NCI-H2081 treated with DMSO at 0.1 percent for 48 hours (cell line): ENCODE measurements at regions not wholly inside any gene's neighbourhood (a gene's known extent, or its start where the extent isn't known, plus 50 kb on each side); places are given as distances from the start of the nearest gene placed in this dataset.

Experiments
- DNase-seq: peaks from one replicate; lab custom pipeline; 2025; lab: John Stamatoyannopoulos, UW

DNA sequence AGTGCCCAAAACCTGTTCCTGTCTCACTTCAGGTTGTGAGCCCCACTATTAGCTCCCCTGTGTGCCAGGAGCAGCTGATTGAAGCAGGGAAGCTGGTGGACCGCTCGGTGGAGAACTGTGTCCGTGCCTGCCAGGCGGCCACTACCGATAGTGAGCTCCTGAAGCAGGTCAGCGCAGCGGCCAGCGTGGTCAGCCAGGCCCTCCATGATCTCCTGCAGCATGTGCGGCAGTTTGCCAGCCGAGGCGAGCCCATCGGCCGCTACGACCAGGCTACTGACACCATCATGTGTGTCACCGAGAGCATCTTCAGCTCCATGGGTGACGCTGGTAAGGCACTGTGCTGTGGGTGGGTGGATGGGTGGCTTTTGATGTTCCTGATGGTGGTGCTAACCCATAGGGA, 334.1 kb upstream of the TPM1 start:
- no peak for DNase-seq

DNA sequence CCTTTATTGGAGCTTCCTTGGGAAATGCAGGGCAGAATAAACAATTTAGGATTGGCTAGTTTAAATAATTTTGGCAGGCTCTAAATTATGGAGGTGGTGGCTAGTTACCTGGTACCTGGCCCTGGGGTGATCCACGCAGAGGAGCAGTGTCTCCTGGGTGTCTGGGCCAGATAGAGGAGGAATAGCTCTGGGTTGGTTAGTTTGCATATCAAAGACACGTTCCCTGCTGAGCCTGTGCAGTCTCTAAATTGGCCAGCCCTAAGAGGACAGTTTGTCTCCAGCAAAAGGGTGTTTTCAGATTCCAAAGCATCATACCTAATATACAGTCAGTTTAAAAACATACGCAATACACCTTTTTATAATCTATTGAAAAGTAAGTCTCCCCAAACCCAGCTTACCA, 333.3 kb upstream of the TPM1 start:
- DNase-seq: no peak

DNA sequence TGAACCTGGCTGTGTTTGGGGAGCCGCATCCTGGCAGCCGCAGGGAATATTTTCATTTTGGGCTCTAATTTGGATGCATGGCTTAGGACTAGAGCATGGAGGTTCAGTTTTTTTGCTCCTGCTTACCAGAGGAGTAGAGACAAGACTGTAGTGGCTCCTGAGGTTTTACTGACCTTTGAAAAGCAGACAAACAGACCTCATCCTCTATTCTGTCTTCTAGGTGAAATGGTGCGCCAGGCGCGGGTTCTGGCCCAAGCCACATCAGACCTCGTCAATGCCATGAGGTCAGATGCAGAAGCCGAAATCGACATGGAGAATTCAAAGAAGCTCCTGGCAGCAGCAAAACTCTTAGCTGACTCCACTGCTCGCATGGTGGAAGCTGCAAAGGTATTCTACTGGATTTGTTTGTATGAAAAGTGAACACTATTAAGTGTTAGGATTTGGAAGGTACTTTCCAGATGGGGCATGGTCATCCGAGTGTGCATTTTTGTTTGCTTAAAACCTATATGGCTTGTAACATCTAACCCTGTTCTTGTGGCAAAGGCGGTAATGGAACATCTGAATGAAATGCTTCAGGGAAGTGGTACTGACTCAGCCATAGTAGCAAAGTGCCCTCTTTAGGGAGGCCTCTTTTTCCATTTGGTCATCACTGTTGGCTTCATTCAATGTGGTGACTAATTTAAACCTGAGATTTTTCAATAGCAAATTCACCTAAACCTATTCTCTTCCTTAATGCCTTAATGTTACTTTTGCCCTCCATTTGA, 330.7 kb upstream of the TPM1 start:
- DNase-seq: no peak

DNA sequence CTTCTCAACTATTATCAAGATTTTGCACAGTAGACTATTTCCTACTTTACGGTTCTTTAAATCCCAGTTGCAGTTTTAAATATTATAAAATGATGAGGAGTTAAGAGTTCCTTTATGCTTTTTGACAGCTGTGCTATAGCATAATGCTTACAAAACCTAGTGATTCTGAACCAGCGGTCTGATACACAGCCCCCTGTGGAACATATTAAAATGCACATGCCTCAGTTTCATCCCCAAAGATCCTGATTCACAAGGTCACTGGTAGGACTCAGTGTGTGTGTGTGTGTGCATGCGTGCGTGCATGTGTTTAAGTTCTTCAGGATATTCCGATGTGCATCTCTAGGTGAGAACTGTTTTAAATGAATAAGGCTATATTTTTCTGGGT, 330.1 kb upstream of the TPM1 start:
- DNase-seq: no peak

DNA sequence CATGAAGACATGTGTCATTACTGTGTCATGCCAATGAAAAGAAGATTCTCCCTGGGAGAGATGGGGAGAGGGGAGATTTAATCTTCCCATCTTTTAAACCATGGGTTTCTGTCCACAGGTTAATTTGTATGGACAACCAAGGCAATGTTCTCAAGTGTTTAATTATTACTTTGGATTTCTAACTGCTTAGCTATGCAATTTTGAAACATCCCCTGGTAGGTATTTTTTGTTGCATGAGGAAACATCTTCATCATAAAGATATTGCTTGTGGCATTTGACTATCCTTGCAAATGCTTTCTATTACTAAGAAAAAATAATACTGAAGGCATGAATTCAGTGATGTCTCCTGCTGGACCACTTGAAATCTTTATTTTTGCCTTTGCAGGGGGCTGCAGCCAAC, 326.6 kb upstream of the TPM1 start:
- no peak for DNase-seq

DNA sequence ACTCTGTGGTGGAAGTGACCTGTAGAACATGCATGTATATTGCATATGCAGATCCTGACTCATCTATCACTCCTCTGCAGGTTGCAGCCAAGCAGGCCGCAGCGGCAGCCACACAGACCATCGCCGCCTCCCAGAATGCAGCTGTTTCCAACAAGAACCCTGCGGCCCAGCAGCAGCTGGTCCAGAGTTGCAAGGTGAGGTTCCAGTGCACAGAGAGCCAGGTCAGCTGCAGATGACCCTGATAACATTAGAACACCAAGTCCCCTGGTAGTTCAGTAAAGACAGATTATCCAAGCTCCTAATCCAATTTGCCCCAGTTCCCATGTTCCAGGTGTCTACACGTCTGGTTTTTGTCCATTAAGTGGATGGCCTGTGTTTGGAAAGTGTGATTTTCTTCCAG, 325.1 kb upstream of the TPM1 start:
- DNase-seq: no peak

DNA sequence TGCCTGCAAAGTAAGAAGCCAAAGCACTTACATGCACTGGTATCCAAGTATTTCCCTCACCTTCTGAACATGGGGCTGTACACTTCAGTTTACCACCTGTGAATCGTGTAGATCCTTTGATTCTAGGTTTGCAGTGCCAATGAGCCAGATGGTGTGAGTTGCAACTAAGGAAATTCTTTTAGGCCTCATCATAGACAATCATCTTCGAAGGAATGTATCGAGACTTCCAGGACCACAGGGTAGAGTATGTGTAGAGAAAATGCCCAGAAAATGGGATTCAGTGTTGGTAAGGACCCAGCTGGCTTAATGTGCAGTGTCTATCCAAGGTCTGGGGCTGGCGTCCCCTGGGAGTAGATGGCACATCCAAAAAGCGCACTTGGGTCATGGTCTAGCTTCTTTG, 323.2 kb upstream of the TPM1 start:
- no peak for DNase-seq

DNA sequence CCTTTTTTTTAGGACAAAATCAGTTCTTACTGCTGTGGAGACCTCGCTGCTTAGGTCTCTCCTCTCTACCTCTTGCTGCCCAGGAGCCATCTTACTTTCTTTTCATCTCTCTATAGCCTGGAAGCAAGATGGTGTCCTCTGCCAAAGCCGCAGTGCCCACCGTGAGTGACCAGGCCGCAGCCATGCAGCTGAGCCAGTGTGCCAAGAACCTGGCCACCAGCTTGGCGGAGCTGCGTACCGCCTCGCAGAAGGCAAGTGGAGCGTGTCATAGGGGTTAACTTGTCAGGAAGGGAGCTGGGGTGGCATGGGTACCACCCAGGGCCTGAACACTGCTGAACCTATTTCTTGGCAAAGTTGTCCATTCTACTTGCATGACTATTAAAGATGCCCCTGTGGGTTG, 320.3 kb upstream of the TPM1 start:
- DNase-seq: no peak

DNA sequence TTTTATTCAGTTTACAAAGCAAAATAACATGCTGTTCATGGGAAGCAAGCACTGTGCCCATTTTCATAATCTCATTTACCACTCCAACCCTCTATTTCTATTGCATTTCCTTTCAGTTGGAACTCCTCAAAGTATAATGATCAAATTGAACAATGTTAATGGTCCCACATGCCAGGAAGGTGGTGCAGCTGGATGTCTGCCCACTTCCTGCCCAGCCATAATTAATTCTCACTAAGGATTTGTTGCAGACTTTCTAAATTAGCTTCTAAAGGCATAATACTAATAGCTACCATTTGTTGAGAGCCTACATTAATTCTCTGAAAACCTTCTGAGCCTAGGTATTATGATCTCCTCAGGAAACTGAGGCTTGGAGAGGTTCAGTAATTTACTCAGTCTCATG, 316.1 kb upstream of the TPM1 start:
- no peak for DNase-seq

DNA sequence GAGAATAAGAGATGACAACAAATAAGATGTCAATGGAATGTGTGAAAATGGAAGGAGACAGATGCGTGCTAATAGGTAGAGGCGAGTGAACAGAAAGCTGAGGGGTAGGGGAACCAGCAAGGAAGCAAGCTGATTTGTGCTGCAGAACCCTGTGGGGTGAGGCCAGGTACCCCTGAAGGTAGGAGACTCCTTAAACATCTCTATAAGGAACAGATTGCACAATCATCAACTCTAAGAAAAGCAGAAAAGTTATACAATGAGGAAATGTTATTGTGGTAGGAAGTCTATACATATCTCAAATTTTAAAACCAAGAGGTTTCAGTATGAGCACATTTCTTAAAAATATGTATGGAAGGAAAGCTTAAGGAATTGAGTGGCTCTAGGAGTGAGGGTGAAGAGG, 315.0 kb upstream of the TPM1 start:
- no peak for DNase-seq

DNA sequence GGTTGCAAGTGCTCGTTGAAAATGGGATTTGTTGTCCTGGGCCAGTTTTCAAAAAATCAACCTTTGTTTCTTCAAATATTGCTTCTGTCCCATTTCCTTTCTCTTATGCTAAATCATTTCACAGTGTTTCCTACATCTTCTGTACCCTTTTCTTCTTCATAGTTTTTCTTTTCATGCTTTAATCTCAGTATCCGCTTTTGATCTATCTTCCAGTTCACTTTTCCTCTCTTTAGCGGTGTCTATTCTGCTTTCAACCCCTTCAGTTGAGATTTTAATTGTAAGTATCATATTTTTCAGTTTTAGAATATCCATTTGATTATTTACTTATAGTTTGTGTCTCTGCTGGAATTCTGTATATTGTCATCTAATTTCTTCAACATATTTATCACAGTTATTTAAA, 311.7 kb upstream of the TPM1 start:
- no peak for DNase-seq

DNA sequence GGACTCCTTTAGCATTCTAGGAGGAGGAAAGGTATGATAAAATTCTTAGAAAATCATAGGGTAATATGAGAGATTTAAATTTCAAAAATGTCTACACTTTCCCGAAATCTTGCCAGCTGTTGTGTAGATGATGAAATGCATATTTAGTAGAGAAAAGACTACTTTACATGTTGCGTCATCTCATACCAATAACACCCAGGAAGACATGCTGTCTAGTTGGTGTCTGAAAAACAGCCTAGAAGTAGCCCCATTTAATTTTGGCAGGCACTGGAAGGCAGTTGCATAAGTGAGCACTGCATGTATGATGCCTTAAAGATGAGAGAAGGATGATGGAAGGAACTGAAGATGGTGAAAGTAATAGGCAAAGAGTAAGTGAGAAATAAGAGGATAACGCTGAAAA, 310.5 kb upstream of the TPM1 start:
- no peak for DNase-seq

DNA sequence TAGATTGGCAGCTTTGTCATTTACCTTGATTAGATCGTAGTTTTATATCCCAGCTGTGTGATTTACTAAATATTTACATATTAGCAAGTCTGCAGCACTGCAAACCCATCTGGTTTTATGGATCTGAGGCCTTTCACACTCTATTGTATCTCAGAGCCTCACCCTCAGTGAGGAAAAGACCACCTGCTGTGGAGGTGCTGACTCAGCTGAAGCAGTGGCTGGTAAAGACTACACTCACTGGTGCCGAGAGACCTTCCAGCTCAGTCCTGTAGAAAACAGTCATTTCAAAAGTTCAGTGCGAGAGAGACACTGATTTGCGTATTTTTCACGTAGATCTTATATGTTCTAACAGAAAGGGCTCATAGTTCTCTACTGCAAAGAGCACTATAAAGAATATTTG, 307.8 kb upstream of the TPM1 start:
- DNase-seq: no peak

DNA sequence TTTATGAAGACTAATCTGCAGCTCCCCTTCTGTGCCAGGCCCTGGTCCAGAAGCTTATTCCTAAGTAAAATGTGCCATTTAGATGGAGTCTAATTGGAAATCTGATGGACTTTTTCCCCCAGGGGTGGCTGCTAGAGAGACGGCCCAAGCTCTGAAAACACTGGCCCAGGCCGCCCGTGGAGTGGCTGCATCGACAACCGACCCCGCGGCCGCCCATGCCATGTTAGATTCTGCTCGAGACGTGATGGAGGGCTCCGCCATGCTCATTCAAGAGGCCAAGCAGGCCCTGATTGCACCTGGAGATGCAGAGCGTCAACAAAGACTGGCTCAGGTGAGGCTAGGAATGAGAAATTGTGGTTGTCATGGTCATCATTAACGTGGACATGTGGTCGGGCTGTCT, 305.8 kb upstream of the TPM1 start:
- no peak for DNase-seq

DNA sequence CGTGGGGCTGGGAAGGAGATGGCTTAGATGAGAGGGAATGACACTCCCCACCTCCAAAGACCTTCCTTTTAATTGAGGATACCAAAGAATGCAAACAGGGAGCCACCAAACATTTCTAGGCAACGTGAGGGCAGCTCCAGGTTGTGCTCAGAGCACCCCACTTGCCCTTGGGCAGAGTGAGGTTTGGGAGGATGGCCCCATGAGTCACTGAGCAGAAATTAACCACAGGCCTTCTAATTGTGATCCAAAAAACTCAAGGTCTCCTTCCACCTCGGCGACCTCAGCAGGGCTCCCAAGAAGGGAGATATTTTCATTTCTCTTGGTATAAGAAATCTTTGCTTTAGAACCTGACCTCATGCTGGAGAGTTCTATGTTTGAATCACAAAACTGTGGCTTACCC, 305.0 kb upstream of the TPM1 start:
- DNase-seq: no peak

DNA sequence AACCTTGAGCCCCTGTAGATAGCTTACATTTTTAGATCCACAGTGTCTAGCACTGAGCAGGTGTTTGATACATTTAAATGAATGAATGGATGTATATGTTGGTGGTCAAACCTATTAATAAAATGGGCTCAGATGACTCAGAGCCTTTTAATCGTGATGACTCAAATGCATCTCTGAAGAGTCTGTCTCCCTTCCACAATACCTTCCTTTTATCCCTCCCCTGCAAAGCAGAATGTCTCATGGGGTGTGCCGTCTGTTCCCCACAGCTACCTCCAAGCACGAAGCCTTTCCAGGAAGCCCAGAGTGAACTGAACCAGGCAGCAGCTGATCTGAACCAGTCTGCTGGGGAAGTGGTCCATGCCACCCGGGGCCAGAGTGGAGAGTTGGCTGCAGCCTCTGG, 303.5 kb upstream of the TPM1 start:
- no peak for DNase-seq

DNA sequence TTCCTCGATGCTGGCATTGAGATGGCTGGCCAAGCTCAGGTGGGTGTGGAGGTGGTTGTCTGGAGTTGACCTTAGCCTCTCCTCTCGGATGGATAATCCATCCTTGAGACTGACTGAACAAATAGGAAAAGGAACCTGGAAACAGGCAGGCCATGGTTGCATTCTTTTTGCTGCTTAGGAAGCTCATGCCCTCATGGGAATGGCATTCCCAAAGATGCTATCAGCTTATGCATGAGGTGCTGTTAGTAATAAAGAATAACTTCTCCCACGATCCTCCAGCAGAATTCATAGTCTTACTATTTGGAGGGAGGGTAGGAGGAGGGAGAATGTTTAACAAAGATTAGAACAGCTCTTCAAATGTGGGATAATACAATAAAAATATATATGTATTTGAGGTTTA, 303.0 kb upstream of the TPM1 start:
- DNase-seq: no peak

DNA sequence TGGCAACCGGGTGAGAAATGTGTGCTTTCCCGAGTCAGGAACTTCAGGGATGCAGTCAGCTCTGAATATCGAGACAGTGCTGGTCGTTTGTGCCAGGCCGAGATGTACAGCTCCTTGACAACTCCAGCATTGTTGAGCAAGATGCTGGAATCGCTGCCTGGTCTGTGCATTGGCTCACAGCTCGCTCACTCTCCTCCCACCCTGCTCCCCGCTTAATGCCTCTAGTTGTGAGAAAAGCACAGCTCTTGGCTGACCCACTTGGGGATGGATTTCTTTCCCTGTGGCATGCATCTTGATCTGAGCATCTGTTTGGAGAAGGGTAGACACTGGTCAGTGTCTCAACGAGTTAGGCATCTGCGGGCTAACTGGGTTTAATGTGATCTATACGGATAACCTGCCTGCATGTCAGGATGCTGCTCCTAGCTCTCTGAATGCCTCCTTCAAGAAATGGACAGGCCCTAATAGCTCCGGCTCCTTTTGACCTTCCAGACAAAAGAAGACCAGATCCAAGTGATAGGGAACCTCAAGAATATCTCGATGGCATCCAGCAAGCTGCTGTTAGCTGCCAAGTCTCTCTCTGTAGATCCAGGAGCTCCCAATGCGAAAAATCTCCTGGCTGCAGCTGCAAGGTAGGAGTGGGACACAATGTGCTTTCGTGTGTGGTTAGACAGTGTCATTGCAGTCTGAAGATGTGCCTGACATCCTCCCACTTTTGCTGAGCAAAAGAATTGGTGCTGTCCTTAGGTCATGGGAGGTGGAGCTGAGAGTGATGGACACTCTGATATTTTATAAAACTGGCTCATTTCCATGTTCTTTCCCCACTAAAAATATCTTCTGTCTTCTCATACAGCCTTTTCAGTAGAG, 302.2 kb upstream of the TPM1 start:
- no peak for DNase-seq

DNA sequence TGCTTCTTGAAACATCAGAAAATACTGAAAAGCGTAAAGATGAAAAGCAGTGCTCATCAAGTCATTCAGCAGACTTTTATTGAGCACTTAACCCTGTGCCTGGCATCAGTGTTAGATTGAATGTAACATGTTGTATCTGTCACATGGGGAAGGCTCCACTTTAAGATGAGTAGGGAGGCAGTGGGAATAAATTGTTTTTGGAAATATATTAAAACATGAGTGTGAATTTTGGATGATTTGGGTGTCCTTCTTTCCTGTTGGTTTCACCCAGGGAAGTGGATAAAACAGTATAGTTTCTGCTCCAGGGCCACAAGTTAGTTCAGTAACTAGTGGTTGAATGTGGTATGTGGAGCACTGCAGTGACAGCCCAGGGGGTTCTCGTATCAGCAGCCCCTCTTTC, 301.4 kb upstream of the TPM1 start:
- DNase-seq: no peak

DNA sequence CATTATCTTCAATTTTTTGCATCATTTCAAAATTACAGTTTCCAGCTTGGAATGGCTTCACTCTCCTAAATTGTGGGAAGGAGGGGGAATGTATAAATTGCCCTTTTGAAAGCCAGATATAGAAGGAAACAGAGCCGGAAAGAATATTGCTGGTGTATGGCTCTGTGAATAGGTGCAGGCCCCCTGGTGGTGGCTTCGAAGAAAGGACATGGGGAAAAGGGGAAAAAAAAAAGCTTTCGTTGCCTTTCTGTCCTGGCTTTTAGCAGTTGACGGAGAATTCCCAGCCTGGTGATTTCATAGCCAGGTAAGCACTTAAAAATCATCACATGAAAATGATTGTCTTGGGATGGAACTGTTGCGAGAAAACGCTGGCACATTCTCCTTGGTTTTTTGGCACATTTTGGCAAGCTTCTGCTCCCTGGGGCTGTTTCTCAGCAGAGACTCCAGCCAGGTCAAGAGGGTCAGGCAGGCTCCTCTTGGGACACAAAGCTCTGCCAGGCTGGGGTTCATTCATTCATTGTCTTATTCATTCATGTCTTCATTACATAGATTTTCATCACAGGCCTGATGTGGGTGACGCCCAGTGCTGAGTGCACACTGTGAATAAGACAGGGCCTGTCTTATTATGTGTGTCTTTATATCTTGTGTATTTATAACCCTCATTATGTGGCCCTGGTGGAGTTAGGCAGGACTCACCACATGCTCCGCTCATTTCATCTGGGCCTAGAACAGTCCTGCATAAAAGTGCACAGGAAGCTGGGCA, 300.0 kb upstream of the TPM1 start:
- peak; percentile 4 for DNase-seq

DNA sequence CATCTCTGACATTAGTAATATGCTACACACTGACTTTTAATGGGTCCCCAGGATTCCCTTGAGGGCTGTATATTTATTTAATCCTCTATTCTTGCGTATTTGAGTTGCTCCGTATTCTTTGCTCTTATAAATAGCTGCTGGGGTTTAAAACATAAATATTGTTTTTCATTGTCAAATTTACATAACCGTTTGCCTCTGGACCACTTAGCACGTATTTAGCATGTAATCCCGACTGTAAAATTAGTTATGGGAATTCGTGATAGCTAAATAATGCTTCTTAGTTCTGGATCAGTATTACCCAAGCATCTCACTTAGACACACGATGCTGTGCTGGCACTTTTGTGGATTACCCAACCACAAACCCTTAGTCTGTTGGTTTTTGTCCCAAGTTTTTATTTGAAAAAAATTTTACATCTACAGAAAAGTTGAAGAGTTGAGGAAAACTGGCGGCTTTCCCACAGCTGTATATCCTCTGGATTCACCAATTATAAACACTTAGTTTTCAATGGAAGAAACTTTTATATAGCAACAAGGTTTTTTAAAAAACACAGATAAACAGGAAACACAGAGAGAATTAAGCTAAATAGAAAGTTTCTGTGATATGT, 296.8 kb upstream of the TPM1 start:
- no peak for DNase-seq

DNA sequence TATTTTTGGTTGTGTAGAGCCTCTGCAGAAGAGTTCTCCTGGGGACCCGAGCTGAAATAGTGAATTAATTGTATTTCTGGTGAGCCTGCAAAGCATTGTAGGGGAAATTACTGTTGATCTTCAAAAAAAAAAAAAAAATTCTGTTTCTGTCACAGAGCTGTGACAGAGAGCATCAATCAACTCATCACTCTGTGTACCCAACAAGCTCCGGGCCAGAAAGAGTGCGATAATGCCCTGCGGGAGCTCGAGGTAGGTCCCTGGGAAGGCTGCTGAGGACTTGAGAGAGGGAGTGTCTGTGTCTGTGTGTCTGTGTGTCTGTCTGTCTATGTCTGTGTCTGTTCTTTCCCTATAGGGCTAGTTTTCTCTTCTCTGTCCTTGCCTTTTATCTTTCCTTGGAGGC, 294.4 kb upstream of the TPM1 start:
- no peak for DNase-seq
